Peyer's patch (tissue), 4 donors: ENCODE measurements at regions not wholly inside any gene's neighbourhood (a gene's known extent, or its start where the extent isn't known, plus 50 kb on each side); places are given as distances from the start of the nearest gene placed in this dataset.

Experiments
- CTCF ChIP-seq, 6 experiments: fragments of 450-650 bp in 4 of 6; fragments of 200-600 bp in 2 of 6; sonication (generic) in 1 of 6; IDR thresholded peaks; one replicate each; pipeline ENCODE4 v1.5.1; 2017 to 2019; ENCODE audit warnings: antibody characterized with exemption in 6 of 6, mild to moderate bottlenecking in 3 of 6, moderate library complexity in 1 of 6
- POLR2A ChIP-seq, 2 donors: fragments of 450-650 bp; IDR thresholded peaks; one replicate each; pipeline ENCODE4 v1.5.1; 2017; ENCODE audit warnings: antibody characterized with exemption in 2 of 2, mild to moderate bottlenecking in 2 of 2, moderate library complexity in 2 of 2

GRCh38 chr6:19319005-19319404, 518.2 kb upstream of the ID4 start:
- TF ChIP-seq CTCF (IDR thresholded peaks at IDR 0.05) (no peak), POLR2A (IDR thresholded peaks at IDR 0.05) (no peak)
